Kidney (tissue), 13 donors: ENCODE measurements at regions not wholly inside any gene's neighbourhood (a gene's known extent, or its start where the extent isn't known, plus 50 kb on each side); places are given as distances from the start of the nearest gene placed in this dataset.
A peak's percentile ranks its signal among the peaks of the same experiment; 100 is the strongest.

ENCODE experiments used
- DNase-seq, 5 donors: peaks; one replicate each; pipeline ENCODE4 v3.0.0-alpha.2; 2013 to 2020
- FAIRE-seq: peaks from 2 replicates; lab custom pipeline; 2012; peaks lifted over from hg19 to GRCh38; lab: Jason Lieb, UNC
- H3K27ac ChIP-seq, 2 donors: one replicate each; pipeline ENCODE4 v1.7.0; 2013; ENCODE audit warnings: low read depth in 2 of 2, low read length in 2 of 2, inconsistent platforms in 1 of 2
- H3K27me3 ChIP-seq: one replicate; pipeline ENCODE4 v1.7.1; 2013; ENCODE audit warnings: low read length, inconsistent platforms; ENCODE audit not compliant: control insufficient read depth, insufficient read depth
- H3K36me3 ChIP-seq, 3 donors: one replicate each; pipeline versions ENCODE4 v1.7.0 to v1.7.1; 2013; ENCODE audit warnings: low read length in 3 of 3, control low read depth in 1 of 3, inconsistent platforms in 1 of 3; ENCODE audit not compliant: insufficient read depth in 3 of 3, control insufficient read depth in 2 of 3
- H3K4me1 ChIP-seq, 3 donors: one replicate each; pipeline versions ENCODE4 v1.7.0 to v1.7.1; 2013; ENCODE audit warnings: low read length in 3 of 3, inconsistent platforms in 1 of 3, low read depth in 1 of 3; ENCODE audit not compliant: control insufficient read depth in 2 of 3, insufficient read depth in 2 of 3
- H3K4me3 ChIP-seq, 3 donors: one replicate each; pipeline versions ENCODE4 v1.7.0 to v1.8.1; 2013; ENCODE audit warnings: low read length in 3 of 3, control low read depth in 1 of 3, inconsistent platforms in 1 of 3
- H3K9ac ChIP-seq, 3 donors: one replicate each; pipeline versions ENCODE4 v1.7.0 to v1.7.1; 2013; ENCODE audit warnings: low read length in 3 of 3, control low read depth in 1 of 3, inconsistent platforms in 1 of 3
- H3K9me3 ChIP-seq, 3 donors: one replicate each; pipeline versions ENCODE4 v1.7.0 to v1.7.1; 2013; ENCODE audit warnings: low read length in 3 of 3, control low read depth in 1 of 3, inconsistent platforms in 1 of 3; ENCODE audit not compliant: control insufficient read depth in 2 of 3, insufficient read depth in 1 of 3
- intact Hi-C: fragments of 100-400 bp; cut with DNase I; formaldehyde crosslinking; loops from one replicate; pipeline ENCODE4 v1.11.1; 2022
- TF ChIP-seq, protein P1 (sequence below): IDR thresholded peaks from 3 replicates; pipeline ENCODE4 v1.5.1; 2012; ENCODE audit warnings: mild to moderate bottlenecking, moderate library complexity, borderline replicate concordance; ENCODE audit not compliant: insufficient read depth; ENCODE audit errors: extremely low read depth
- donor health status: control.
- donor health status: control.
- donor health status: control.
- donor health status: control.
- donor health status: control.
- donor health status: DM: yes; HTN: yes; CAD: no.
- donor health status: Normal renal cell carcinoma (clear cell type).

DNA sequence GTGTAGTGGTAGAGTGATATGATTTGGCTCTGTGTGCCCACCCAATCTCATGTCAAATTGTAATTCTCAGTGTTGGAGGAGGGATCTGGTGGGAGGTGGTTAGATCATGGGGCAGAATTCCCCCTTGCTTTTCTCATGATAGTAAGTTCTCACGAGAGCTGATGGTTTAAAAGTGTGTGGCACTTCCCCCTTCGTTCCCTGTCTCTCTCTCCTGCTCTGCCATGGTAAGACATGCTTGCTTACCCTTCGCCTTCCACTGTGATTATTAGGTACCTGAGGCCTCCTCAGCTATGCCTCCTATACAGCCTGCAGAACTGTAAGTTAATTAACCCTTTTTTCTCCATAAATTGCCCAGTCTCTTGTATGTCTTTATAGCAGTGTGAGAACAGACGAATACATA lies 115.7 kb upstream of the FUT8 start:
- Histone ChIP-seq H3K9ac (no peak overlapping the region), H3K4me3 (no peak overlapping the region), H3K9me3 (no peaks in the 10 kb centered on the region), H3K27ac (no peak overlapping the region), H3K27me3 (no peaks in the 10 kb centered on the region), H3K36me3 (no peaks in the 10 kb centered on the region), H3K4me1 (no peaks in the 10 kb centered on the region)
- intact Hi-C loops: no loop called here
- TF ChIP-seq, protein P1, sequence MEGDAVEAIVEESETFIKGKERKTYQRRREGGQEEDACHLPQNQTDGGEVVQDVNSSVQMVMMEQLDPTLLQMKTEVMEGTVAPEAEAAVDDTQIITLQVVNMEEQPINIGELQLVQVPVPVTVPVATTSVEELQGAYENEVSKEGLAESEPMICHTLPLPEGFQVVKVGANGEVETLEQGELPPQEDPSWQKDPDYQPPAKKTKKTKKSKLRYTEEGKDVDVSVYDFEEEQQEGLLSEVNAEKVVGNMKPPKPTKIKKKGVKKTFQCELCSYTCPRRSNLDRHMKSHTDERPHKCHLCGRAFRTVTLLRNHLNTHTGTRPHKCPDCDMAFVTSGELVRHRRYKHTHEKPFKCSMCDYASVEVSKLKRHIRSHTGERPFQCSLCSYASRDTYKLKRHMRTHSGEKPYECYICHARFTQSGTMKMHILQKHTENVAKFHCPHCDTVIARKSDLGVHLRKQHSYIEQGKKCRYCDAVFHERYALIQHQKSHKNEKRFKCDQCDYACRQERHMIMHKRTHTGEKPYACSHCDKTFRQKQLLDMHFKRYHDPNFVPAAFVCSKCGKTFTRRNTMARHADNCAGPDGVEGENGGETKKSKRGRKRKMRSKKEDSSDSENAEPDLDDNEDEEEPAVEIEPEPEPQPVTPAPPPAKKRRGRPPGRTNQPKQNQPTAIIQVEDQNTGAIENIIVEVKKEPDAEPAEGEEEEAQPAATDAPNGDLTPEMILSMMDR: no peak
- FAIRE-seq: no peak
- DNase-seq: no peak

DNA sequence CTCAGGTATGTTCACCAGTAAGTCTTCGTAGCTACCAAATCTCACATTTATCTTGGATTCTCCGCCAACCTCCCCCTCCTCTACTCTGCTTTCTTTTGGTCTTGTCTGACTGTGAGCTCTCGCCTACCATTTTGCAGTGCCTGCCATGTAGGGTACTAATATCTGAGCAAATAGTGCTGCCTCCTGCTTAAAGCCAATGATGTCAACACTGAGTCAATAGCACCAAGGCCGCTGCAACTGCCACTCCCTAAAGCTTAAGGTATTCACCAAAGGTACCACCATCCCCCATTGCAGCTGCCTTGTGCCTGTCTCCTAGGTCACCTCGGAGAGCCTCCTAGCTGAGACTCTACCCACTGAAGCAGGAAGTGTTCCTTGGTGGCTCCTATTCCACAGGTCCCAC lies 114.8 kb upstream of the FUT8 start:
- H3K4me1 ChIP-seq: no peaks in the 10 kb centered on the region
- no peak for FAIRE-seq
- no peak overlapping the region for H3K9ac ChIP-seq
- H3K36me3 ChIP-seq: no peaks in the 10 kb centered on the region
- TF ChIP-seq, protein P1: no peak
- no peak overlapping the region for H3K4me3 ChIP-seq
- no peaks in the 10 kb centered on the region for H3K9me3 ChIP-seq
- intact Hi-C loops: no loop called here
- no peak for DNase-seq
- H3K27ac ChIP-seq: no peak overlapping the region
- no peaks in the 10 kb centered on the region for H3K27me3 ChIP-seq

DNA sequence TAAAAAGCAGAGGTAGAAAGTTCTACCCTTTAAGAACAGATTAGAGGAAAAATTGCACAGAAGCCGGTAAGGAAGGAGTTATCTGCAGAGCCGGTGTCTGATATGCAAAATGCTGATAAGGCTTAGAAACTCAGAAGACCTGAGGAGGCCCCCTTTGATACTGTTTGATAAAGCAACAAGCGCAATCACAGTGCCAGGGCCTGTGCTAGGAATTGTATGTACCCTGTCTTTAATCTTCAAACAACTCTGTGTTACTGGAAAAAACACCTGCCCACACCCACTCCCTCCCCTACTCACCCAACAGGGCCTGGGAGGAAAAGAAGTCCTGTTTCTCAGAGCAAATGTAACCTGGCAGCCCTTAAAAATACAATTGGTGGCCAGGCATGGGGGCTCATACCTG lies 112.7 kb upstream of the FUT8 start:
- DNase-seq: no peak
- Histone ChIP-seq H3K27me3 (no peaks in the 10 kb centered on the region), H3K36me3 (no peaks in the 10 kb centered on the region), H3K9me3 (no peaks in the 10 kb centered on the region), H3K4me1 (no peaks in the 10 kb centered on the region), H3K9ac (no peak overlapping the region), H3K4me3 (no peak overlapping the region), H3K27ac (no peak overlapping the region)
- FAIRE-seq: no peak
- intact Hi-C loops: no loop called here
- TF ChIP-seq, protein P1: no peak

DNA sequence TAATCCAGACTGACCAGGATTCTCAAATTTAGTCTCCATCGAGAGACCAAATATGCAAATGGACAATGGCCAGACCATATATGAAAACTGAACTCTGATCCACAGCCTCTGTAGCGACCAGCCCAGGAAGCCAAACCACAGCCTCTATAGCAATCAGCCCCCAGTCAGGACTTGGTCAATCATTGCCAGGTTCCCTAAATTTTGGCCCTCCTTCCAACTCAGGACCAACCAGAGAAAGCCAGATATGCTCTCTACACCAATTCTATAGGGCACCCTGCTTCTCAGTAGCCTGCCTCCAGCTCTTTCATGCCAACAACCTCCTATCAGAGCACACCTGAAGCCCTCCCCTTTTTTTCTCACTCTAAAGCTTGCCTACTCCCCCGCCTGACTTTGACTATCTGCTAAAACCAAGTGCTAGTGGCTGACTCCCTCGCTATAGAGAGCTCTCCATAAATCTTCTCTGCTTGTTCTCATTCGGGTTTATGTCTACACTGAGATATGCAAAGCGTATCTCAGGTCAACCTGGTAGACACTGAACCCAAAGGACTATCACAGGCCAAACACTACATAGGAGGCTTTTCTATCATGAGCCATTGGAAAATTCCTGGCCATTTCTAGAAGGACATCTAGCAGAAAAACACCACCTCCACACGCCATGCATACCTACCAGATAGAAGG lies 110.5 kb upstream of the FUT8 start:
- H3K4me3 ChIP-seq: no peak overlapping the region
- TF ChIP-seq, protein P1: no peak
- H3K4me1 ChIP-seq: no peaks in the 10 kb centered on the region
- FAIRE-seq (no peak), DNase-seq (peak in 2 of 5 donors; percentile 37 to 50)
- H3K27me3 ChIP-seq: no peaks in the 10 kb centered on the region
- no peak overlapping the region for H3K9ac ChIP-seq
- H3K27ac ChIP-seq: no peak overlapping the region
- no peaks in the 10 kb centered on the region for H3K9me3 ChIP-seq
- intact Hi-C loops: no loop called here
- H3K36me3 ChIP-seq: no peaks in the 10 kb centered on the region
